ENCODE measurements at regions not wholly inside any gene's neighbourhood (a gene's known extent, or its start where the extent isn't known, plus 50 kb on each side); places are given as distances from the start of the nearest gene placed in this dataset.

- no peak for TF ChIP-seq POLR2A (IDR thresholded peaks at IDR 0.05)
- no peak for TF ChIP-seq CTCF (IDR thresholded peaks at IDR 0.05)
Observed at GRCh38 chr1:192435704-192436103, 118.9 kb downstream of the RGS21 start.

Data from upper lobe of left lung (tissue), 4 donors.